GM19468 (cell line): ENCODE measurements at regions not wholly inside any gene's neighbourhood (a gene's known extent, or its start where the extent isn't known, plus 50 kb on each side); places are given as distances from the start of the nearest gene placed in this dataset.
"Not testable (repeated sequence)": the region's sequence is repeated elsewhere in the genome, so short reads cannot be mapped to it uniquely, and the experiment has no call there.

Experiments
- ATAC-seq: cut with Tn5 transposase; IDR thresholded peaks from one replicate; pipeline ENCODE4 v1.9.1; 2021; ENCODE audit warnings: mild to moderate bottlenecking, moderate library complexity, moderate number of reproducible peaks; ENCODE audit not compliant: unreplicated experiment; ENCODE audit errors: extremely low read depth

- no peak for ATAC-seq
These were observed 146.5 kb upstream of the TOP1 start for GRCh38 chr20:40882152-40882551.

- ATAC-seq = no peak
These were observed 145.5 kb upstream of the TOP1 start for GRCh38 chr20:40883097-40883496.

- ATAC-seq = no peak
These were observed 141.5 kb upstream of the TOP1 start for GRCh38 chr20:40887105-40887504.

- ATAC-seq = not testable (repeated sequence)
These were observed 139.4 kb upstream of the TOP1 start for GRCh38 chr20:40889266-40889665.

- ATAC-seq = no peak
These were observed 138.4 kb upstream of the TOP1 start for GRCh38 chr20:40890181-40890580.

GRCh38 chr20:40890635-40891034 lies 138.0 kb upstream of the TOP1 start:
- ATAC-seq = no peak

GRCh38 chr20:40891351-40891750 lies 137.3 kb upstream of the TOP1 start:
- no peak for ATAC-seq

- no peak for ATAC-seq
These were observed 136.0 kb upstream of the TOP1 start for GRCh38 chr20:40892642-40893041.

- no peak for ATAC-seq
These were observed 134.9 kb upstream of the TOP1 start for GRCh38 chr20:40893610-40894236.

- no peak for ATAC-seq
These were observed 134.4 kb upstream of the TOP1 start for GRCh38 chr20:40894237-40894630.

GRCh38 chr20:40895182-40895581 lies 133.4 kb upstream of the TOP1 start:
- no peak for ATAC-seq

GRCh38 chr20:40896814-40897700 lies 131.6 kb upstream of the TOP1 start:
- no peak for ATAC-seq

- no peak for ATAC-seq
These were observed 129.3 kb upstream of the TOP1 start for GRCh38 chr20:40899344-40899743.

GRCh38 chr20:40900666-40901215 lies 127.9 kb upstream of the TOP1 start:
- ATAC-seq = no peak

GRCh38 chr20:40902661-40903060 lies 126.0 kb upstream of the TOP1 start:
- no peak for ATAC-seq

GRCh38 chr20:40908309-40908708 lies 120.3 kb upstream of the TOP1 start:
- no peak for ATAC-seq

GRCh38 chr20:40909489-40909888 lies 119.1 kb upstream of the TOP1 start:
- not testable (repeated sequence) for ATAC-seq

GRCh38 chr20:40910436-40910835 lies 118.2 kb upstream of the TOP1 start:
- not testable (repeated sequence) for ATAC-seq

GRCh38 chr20:40911152-40911551 lies 117.5 kb upstream of the TOP1 start:
- ATAC-seq = not testable (repeated sequence)

- ATAC-seq = no peak
These were observed 115.1 kb upstream of the TOP1 start for GRCh38 chr20:40913224-40914185.
